Endothelial cell (in vitro differentiated cells): ENCODE measurements at regions not wholly inside any gene's neighbourhood (a gene's known extent, or its start where the extent isn't known, plus 50 kb on each side); places are given as distances from the start of the nearest gene placed in this dataset.

Source experiments
- DNase-seq: peaks from one replicate; pipeline ENCODE4 v3.0.0; 2021; ENCODE audit warnings: low spot score
- H3K27ac Mint-ChIP-seq: one replicate; pipeline ENCODE4 v1.8.0; 2021; ENCODE audit warnings: mixed read lengths, inconsistent platforms; ENCODE audit not compliant: unreplicated experiment
- H3K27me3 Mint-ChIP-seq: one replicate; pipeline ENCODE4 v1.8.0; 2021; ENCODE audit warnings: mild to moderate bottlenecking, moderate library complexity, mixed read lengths, inconsistent platforms; ENCODE audit not compliant: unreplicated experiment
- H3K36me3 Mint-ChIP-seq: one replicate; pipeline ENCODE4 v1.8.0; 2021; ENCODE audit warnings: mild to moderate bottlenecking, low read depth, mixed read lengths, inconsistent platforms; ENCODE audit not compliant: unreplicated experiment
- H3K4me1 Mint-ChIP-seq: one replicate; pipeline ENCODE4 v1.8.0; 2021; ENCODE audit warnings: mild to moderate bottlenecking, mixed read lengths, inconsistent platforms; ENCODE audit not compliant: unreplicated experiment
- H3K4me3 Mint-ChIP-seq: one replicate; pipeline ENCODE4 v1.8.0; 2021; ENCODE audit warnings: mild to moderate bottlenecking, mixed read lengths, inconsistent platforms; ENCODE audit not compliant: unreplicated experiment
- H3K9me3 Mint-ChIP-seq: one replicate; pipeline ENCODE4 v1.8.0; 2021; ENCODE audit warnings: mixed read lengths, inconsistent platforms; ENCODE audit not compliant: unreplicated experiment
- CTCF ChIP-seq: fragments of 200-600 bp; sonication (generic); IDR thresholded peaks from one replicate; pipeline ENCODE4 v1.5.0; 2021; ENCODE audit warnings: antibody characterized with exemption; ENCODE audit not compliant: unreplicated experiment

- Mint-ChIP-seq H3K36me3 (no peaks in the 10 kb centered on the region), H3K27ac (no peak overlapping the region)
- no peak for DNase-seq
These were observed 774.4 kb upstream of the POM121L12 start for GRCh38 chr7:52261057-52261456.

GRCh38 chr7:52260046-52260665 is 775.3 kb upstream of the POM121L12 start:
- Mint-ChIP-seq H3K27me3 (peaks cover 1% of the 10 kb centered on the region), H3K36me3 (no peaks in the 10 kb centered on the region), H3K4me1 (no peaks in the 10 kb centered on the region), H3K9me3 (no peaks in the 10 kb centered on the region), H3K4me3 (no peak overlapping the region), H3K27ac (no peak overlapping the region)
- peak; percentile 18 for DNase-seq
- TF ChIP-seq CTCF = peak; percentile 21

More at GRCh38 chr7:52261057-52261456, 774.4 kb upstream of the POM121L12 start:
- TF ChIP-seq CTCF = no peak
- no peak overlapping the region for H3K4me3 Mint-ChIP-seq
- H3K4me1 Mint-ChIP-seq = no peaks in the 10 kb centered on the region
- no peaks in the 10 kb centered on the region for H3K9me3 Mint-ChIP-seq
- peaks cover 1% of the 10 kb centered on the region for H3K27me3 Mint-ChIP-seq

- Mint-ChIP-seq H3K4me3 (no peak overlapping the region), H3K4me1 (no peaks in the 10 kb centered on the region), H3K36me3 (no peaks in the 10 kb centered on the region), H3K27ac (no peak overlapping the region), H3K9me3 (no peaks in the 10 kb centered on the region), H3K27me3 (no peaks in the 10 kb centered on the region)
- no peak for DNase-seq
- TF ChIP-seq CTCF = no peak
These were observed 777.5 kb upstream of the POM121L12 start for GRCh38 chr7:52257890-52258289.

GRCh38 chr7:52254396-52255010 is 780.9 kb upstream of the POM121L12 start:
- Mint-ChIP-seq H3K27ac (no peak overlapping the region), H3K27me3 (no peaks in the 10 kb centered on the region), H3K36me3 (no peaks in the 10 kb centered on the region), H3K4me3 (no peak overlapping the region), H3K4me1 (no peaks in the 10 kb centered on the region), H3K9me3 (no peaks in the 10 kb centered on the region)
- DNase-seq = no peak
- no peak for TF ChIP-seq CTCF

- Mint-ChIP-seq H3K27ac (no peak overlapping the region), H3K4me1 (no peaks in the 10 kb centered on the region), H3K27me3 (no peaks in the 10 kb centered on the region), H3K36me3 (no peaks in the 10 kb centered on the region), H3K9me3 (no peaks in the 10 kb centered on the region), H3K4me3 (no peak overlapping the region)
- no peak for TF ChIP-seq CTCF
- no peak for DNase-seq
These were observed 781.5 kb upstream of the POM121L12 start for GRCh38 chr7:52253953-52254352.
